HEK293 (cell line): ENCODE measurements at regions not wholly inside any gene's neighbourhood (a gene's known extent, or its start where the extent isn't known, plus 50 kb on each side); places are given as distances from the start of the nearest gene placed in this dataset.

Experiments used
- CTCF ChIA-PET: fragments of 350-600 bp; formaldehyde crosslinking; extraction: SDS; loops from one replicate; lab custom pipeline; 2021; ENCODE audit warnings: antibody characterized with exemption; lab: Yijun Ruan, JAX
- POLR2A ChIA-PET: fragments of 300-600 bp; formaldehyde crosslinking; extraction: SDS; loops from one replicate; lab custom pipeline; 2020; ENCODE audit warnings: antibody characterized with exemption, inconsistent platforms; lab: Yijun Ruan, JAX
- H3K27ac ChIP-seq: fragments of 200-500 bp; sonication (Bioruptor generic); 2 replicates; pipeline ENCODE4 v1.5.1; 2014; ENCODE audit warnings: low read depth, low read length, control low read depth, inconsistent platforms; ENCODE audit errors: extremely low read depth
- H3K36me3 ChIP-seq, 2 experiments: fragments of 200-500 bp in 1 of 2; sonication (Bioruptor generic) in 1 of 2; 1 replicate in 1 of 2; 2 replicates in 1 of 2; pipeline ENCODE4 v1.5.1; 2014 to 2017; ENCODE audit warnings: inconsistent platforms in 2 of 2, low read length in 2 of 2; ENCODE audit not compliant: control insufficient read depth in 2 of 2, insufficient read depth in 1 of 2
- H3K4me1 ChIP-seq: fragments of 200-500 bp; sonication (Bioruptor generic); 2 replicates; pipeline ENCODE4 v1.5.1; 2014; ENCODE audit warnings: mild to moderate bottlenecking, low read length, inconsistent platforms; ENCODE audit not compliant: control insufficient read depth, insufficient read depth
- H3K4me3 ChIP-seq: 2 replicates; pipeline ENCODE4 v1.5.1; 2011; ENCODE audit warnings: low read depth, mild to moderate bottlenecking, control low read depth, low read length, moderate library complexity
- H3K9me3 ChIP-seq: fragments of 200-500 bp; sonication (Bioruptor generic); 2 replicates; pipeline ENCODE4 v1.5.1; 2014; ENCODE audit warnings: low read depth, low read length, inconsistent platforms; ENCODE audit not compliant: control insufficient read depth, insufficient read depth
- BCL11B ChIP-seq: fragments of 450-650 bp; formaldehyde crosslinking; IDR thresholded peaks from 2 replicates; pipeline ENCODE4 v1.5.1; 2016; ENCODE audit warnings: low read depth, missing biosample characterization, missing genetic modification characterization
- GLI2 ChIP-seq: fragments of 450-650 bp; formaldehyde crosslinking; IDR thresholded peaks from 2 replicates; pipeline ENCODE4; 2017; ENCODE audit warnings: missing biosample characterization, missing genetic modification characterization, low read depth, borderline replicate concordance
- GLIS1 ChIP-seq: fragments of 450-650 bp; formaldehyde crosslinking; IDR thresholded peaks from 2 replicates; pipeline ENCODE4 v1.5.1; 2016; ENCODE audit warnings: missing biosample characterization, missing genetic modification characterization
- HOXC10 ChIP-seq: sonication (generic); formaldehyde crosslinking; IDR thresholded peaks from 2 replicates; pipeline ENCODE4 v1.8.1; 2023; ENCODE audit warnings: mild to moderate bottlenecking, missing genetic modification reagents
- HOXD13 ChIP-seq: sonication (generic); formaldehyde crosslinking; IDR thresholded peaks from 2 replicates; pipeline ENCODE4 v1.8.0; 2022; ENCODE audit warnings: missing genetic modification reagents, borderline replicate concordance
- MYNN ChIP-seq: fragments of 450-650 bp; formaldehyde crosslinking; IDR thresholded peaks from 2 replicates; pipeline ENCODE4 v1.5.1; 2016; ENCODE audit warnings: missing biosample characterization, missing genetic modification characterization, borderline replicate concordance
- YY1 ChIP-seq: fragments of 450-650 bp; formaldehyde crosslinking; IDR thresholded peaks from 2 replicates; pipeline ENCODE4 v1.5.1; 2018; ENCODE audit warnings: missing biosample characterization, missing genetic modification characterization
- ZBTB1 ChIP-seq: fragments of 450-650 bp; formaldehyde crosslinking; IDR thresholded peaks from 2 replicates; pipeline ENCODE4 v1.5.1; 2016; ENCODE audit warnings: missing biosample characterization, missing genetic modification characterization
- ZFHX2 ChIP-seq: fragments of 450-650 bp; formaldehyde crosslinking; conservative IDR thresholded peaks from 2 replicates; pipeline ENCODE4 v1.5.1; 2016; ENCODE audit warnings: missing biosample characterization, missing genetic modification characterization
- ZNF112 ChIP-seq: fragments of 450-650 bp; formaldehyde crosslinking; IDR thresholded peaks from 2 replicates; pipeline ENCODE4 v1.5.0; 2017; ENCODE audit warnings: missing biosample characterization, missing genetic modification characterization
- ZNF155 ChIP-seq: fragments of 450-650 bp; formaldehyde crosslinking; IDR thresholded peaks from 2 replicates; pipeline ENCODE4 v1.5.1; 2016; ENCODE audit warnings: missing biosample characterization, missing genetic modification characterization
- ZNF18 ChIP-seq: fragments of 450-650 bp; formaldehyde crosslinking; IDR thresholded peaks from 2 replicates; pipeline ENCODE4 v1.5.1; 2016; ENCODE audit warnings: missing biosample characterization, missing genetic modification characterization
- ZNF311 ChIP-seq: fragments of 450-650 bp; formaldehyde crosslinking; IDR thresholded peaks from 2 replicates; pipeline ENCODE4 v1.5.1; 2017; ENCODE audit warnings: missing biosample characterization, missing genetic modification characterization, borderline replicate concordance
- ZNF350 ChIP-seq: fragments of 450-650 bp; formaldehyde crosslinking; IDR thresholded peaks from 2 replicates; pipeline ENCODE4 v1.5.0; 2017; ENCODE audit warnings: missing biosample characterization, mild to moderate bottlenecking, missing genetic modification characterization
- ZNF404 ChIP-seq: fragments of 450-650 bp; formaldehyde crosslinking; IDR thresholded peaks from 2 replicates; pipeline ENCODE4 v1.5.1; 2017; ENCODE audit warnings: missing biosample characterization, missing genetic modification characterization
- ZNF560 ChIP-seq: fragments of 450-650 bp; formaldehyde crosslinking; IDR thresholded peaks from 2 replicates; pipeline ENCODE4 v1.5.1; 2017; ENCODE audit warnings: missing biosample characterization, missing genetic modification characterization, borderline replicate concordance
- ZNF626 ChIP-seq: fragments of 450-650 bp; sonication (Bioruptor Pico); formaldehyde crosslinking; IDR thresholded peaks from 2 replicates; pipeline ENCODE4 v1.5.1; 2018; ENCODE audit warnings: missing biosample characterization, missing genetic modification characterization, inconsistent platforms
- ZNF677 ChIP-seq: fragments of 450-650 bp; IDR thresholded peaks from 2 replicates; pipeline ENCODE4 v1.5.0; 2018; ENCODE audit warnings: missing biosample characterization, mild to moderate bottlenecking, missing genetic modification characterization, moderate library complexity
- ZNF701 ChIP-seq: fragments of 450-650 bp; formaldehyde crosslinking; IDR thresholded peaks from 2 replicates; pipeline ENCODE4 v1.5.1; 2016; ENCODE audit warnings: missing biosample characterization, missing genetic modification characterization
- ZNF837 ChIP-seq: fragments of 450-650 bp; formaldehyde crosslinking; IDR thresholded peaks from 2 replicates; pipeline ENCODE4 v1.5.1; 2016; ENCODE audit warnings: missing biosample characterization, missing genetic modification characterization
- TF ChIP-seq, protein P1 (sequence below): fragments of 450-650 bp; formaldehyde crosslinking; IDR thresholded peaks from 2 replicates; pipeline ENCODE4 v1.5.1; 2016; ENCODE audit warnings: missing biosample characterization, missing genetic modification characterization
- TF ChIP-seq, protein P2 (sequence below): fragments of 450-650 bp; formaldehyde crosslinking; conservative IDR thresholded peaks from 2 replicates; pipeline ENCODE4 v1.5.1; 2016; ENCODE audit warnings: low read depth, missing biosample characterization, missing genetic modification characterization

GRCh38 chr5:158082696-158083287 is 223.8 kb upstream of the CLINT1 start:
- no peak overlapping the region for H3K27ac ChIP-seq
- H3K36me3 ChIP-seq, result no peaks in the 10 kb centered on the region
- H3K4me3 ChIP-seq, result no peak overlapping the region
- ChIA-PET CTCF (interaction anchor here (2.3 kb wide), 1 partner anchor 8 kb away, joined by 31 read pairs; no protein-coding TSS in a partner anchor), POLR2A (no interaction called here)
- no peaks in the 10 kb centered on the region for H3K4me1 ChIP-seq
- no peaks in the 10 kb centered on the region for H3K9me3 ChIP-seq
- TF ChIP-seq MYNN, result no peak

DNA sequence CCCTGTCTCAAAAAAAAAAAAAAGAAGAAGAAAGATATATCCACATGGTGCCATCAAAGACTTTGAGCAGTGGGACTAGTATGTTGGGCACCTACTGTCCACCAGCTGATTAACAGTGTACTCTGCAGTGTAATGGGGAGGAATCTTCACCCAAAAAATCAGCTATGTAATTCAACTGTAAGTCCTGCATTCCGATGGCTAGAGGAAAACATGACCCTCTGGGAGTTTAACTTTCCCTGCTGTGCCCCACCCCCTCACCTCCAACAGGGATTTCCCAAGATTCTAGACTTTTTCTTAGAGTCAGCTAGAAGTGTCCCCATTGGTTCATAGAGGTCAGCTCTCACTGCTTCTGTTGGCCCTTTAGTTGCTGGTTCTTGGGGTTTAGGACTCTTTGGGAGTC is 221.2 kb upstream of the CLINT1 start:
- H3K36me3 ChIP-seq, result no peaks in the 10 kb centered on the region
- TF ChIP-seq ZFHX2 (tag by site-specific recombination) (no peak), GLIS1 (tag by site-specific recombination) (no peak), ZNF112 (tag by site-specific recombination) (no peak), ZBTB1 (tag by site-specific recombination) (no peak), ZNF18 (tag by site-specific recombination) (no peak), ZNF560 (no peak), HOXC10 (no peak), ZNF626 (tag by site-specific recombination) (no peak), YY1 (no peak), ZNF350 (tag by site-specific recombination) (no peak), ZNF837 (tag by site-specific recombination) (no peak)
- TF ChIP-seq, protein P1, sequence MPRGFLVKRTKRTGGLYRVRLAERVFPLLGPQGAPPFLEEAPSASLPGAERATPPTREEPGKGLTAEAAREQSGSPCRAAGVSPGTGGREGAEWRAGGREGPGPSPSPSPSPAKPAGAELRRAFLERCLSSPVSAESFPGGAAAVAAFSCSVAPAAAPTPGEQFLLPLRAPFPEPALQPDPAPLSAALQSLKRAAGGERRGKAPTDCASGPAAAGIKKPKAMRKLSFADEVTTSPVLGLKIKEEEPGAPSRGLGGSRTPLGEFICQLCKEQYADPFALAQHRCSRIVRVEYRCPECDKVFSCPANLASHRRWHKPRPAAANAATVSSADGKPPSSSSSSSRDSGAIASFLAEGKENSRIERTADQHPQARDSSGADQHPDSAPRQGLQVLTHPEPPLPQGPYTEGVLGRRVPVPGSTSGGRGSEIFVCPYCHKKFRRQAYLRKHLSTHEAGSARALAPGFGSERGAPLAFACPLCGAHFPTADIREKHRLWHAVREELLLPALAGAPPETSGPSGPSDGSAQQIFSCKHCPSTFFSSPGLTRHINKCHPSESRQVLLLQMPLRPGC (tag by site-specific recombination), result no peak
- TF ChIP-seq, protein P2, sequence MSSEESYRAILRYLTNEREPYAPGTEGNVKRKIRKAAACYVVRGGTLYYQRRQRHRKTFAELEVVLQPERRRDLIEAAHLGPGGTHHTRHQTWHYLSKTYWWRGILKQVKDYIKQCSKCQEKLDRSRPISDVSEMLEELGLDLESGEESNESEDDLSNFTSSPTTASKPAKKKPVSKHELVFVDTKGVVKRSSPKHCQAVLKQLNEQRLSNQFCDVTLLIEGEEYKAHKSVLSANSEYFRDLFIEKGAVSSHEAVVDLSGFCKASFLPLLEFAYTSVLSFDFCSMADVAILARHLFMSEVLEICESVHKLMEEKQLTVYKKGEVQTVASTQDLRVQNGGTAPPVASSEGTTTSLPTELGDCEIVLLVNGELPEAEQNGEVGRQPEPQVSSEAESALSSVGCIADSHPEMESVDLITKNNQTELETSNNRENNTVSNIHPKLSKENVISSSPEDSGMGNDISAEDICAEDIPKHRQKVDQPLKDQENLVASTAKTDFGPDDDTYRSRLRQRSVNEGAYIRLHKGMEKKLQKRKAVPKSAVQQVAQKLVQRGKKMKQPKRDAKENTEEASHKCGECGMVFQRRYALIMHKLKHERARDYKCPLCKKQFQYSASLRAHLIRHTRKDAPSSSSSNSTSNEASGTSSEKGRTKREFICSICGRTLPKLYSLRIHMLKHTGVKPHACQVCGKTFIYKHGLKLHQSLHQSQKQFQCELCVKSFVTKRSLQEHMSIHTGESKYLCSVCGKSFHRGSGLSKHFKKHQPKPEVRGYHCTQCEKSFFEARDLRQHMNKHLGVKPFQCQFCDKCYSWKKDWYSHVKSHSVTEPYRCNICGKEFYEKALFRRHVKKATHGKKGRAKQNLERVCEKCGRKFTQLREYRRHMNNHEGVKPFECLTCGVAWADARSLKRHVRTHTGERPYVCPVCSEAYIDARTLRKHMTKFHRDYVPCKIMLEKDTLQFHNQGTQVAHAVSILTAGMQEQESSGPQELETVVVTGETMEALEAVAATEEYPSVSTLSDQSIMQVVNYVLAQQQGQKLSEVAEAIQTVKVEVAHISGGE (tag by site-specific recombination), result no peak
- ChIA-PET POLR2A (no interaction called here), CTCF (interaction anchor here (0.5 to 0.7 kb wide), 3 partner anchors 21 to 616 kb away, joined by 3 to 5 read pairs (median 3); no protein-coding TSS in a partner anchor)
- no peaks in the 10 kb centered on the region for H3K9me3 ChIP-seq
- no peak overlapping the region for H3K27ac ChIP-seq
- no peak overlapping the region for H3K4me3 ChIP-seq
- no peaks in the 10 kb centered on the region for H3K4me1 ChIP-seq

GRCh38 chr5:158079097-158079496 is 220.2 kb upstream of the CLINT1 start:
- Histone ChIP-seq H3K4me3 (no peak overlapping the region), H3K4me1 (no peaks in the 10 kb centered on the region), H3K27ac (no peak overlapping the region), H3K9me3 (no peaks in the 10 kb centered on the region), H3K36me3 (no peaks in the 10 kb centered on the region)
- TF ChIP-seq ZNF155, result no peak
- no peak for TF ChIP-seq HOXD13 (CRISPR knock-in tag)
- no peak for TF ChIP-seq ZNF701 (tag by site-specific recombination)
- TF ChIP-seq BCL11B (tag by site-specific recombination), result no peak
- TF ChIP-seq GLI2 (tag by site-specific recombination), result no peak
- TF ChIP-seq ZNF311 (tag by site-specific recombination), result no peak
- TF ChIP-seq ZNF404, result no peak
- no peak for TF ChIP-seq ZNF677 (tag by site-specific recombination)
- ChIA-PET CTCF (no interaction called here), POLR2A (no interaction called here)
